ENCODE measurements at regions not wholly inside any gene's neighbourhood (a gene's known extent, or its start where the extent isn't known, plus 50 kb on each side); places are given as distances from the start of the nearest gene placed in this dataset.

GRCh38 chr15:95894407-95894956, 436.0 kb upstream of the NR2F2 start:
- TF ChIP-seq CTCF (IDR thresholded peaks at IDR 0.05) = no peak
- no peak for TF ChIP-seq ZFX (IDR thresholded peaks at IDR 0.05; ENCODE audit: borderline replicate concordance)

Data from 22Rv1 (cell line).